ACC112 (cell line): ENCODE measurements at regions not wholly inside any gene's neighbourhood (a gene's known extent, or its start where the extent isn't known, plus 50 kb on each side); places are given as distances from the start of the nearest gene placed in this dataset.
A peak's percentile ranks its signal among the peaks of the same experiment; 100 is the strongest.

Source experiments
- H2AFZ ChIP-seq: fragments of 200-600 bp; sonication (generic); one replicate; pipeline ENCODE4 v1.6.0; 2017; ENCODE audit warnings: antibody characterized with exemption, low read length; ENCODE audit not compliant: unreplicated experiment
- H3K27ac ChIP-seq: fragments of 200-600 bp; sonication (generic); 2 replicates; pipeline ENCODE4 v1.5.1; 2014; ENCODE audit warnings: low read depth, mild to moderate bottlenecking, antibody characterized with exemption, low read length, moderate library complexity
- H3K27me3 ChIP-seq: fragments of 200-600 bp; sonication (generic); 2 replicates; pipeline ENCODE4 v1.6.1; 2014; ENCODE audit warnings: mild to moderate bottlenecking, antibody characterized with exemption, low read length, moderate library complexity, mixed read lengths; ENCODE audit not compliant: insufficient read depth
- H3K36me3 ChIP-seq: fragments of 200-600 bp; sonication (generic); 2 replicates; pipeline ENCODE4 v1.6.1; 2016; ENCODE audit warnings: mild to moderate bottlenecking, antibody characterized with exemption, low read length, moderate library complexity, mixed read lengths; ENCODE audit not compliant: insufficient read depth
- H3K4me1 ChIP-seq: fragments of 200-600 bp; sonication (generic); one replicate; pipeline ENCODE4 v1.6.1; 2016; ENCODE audit warnings: low read length, mixed read lengths; ENCODE audit not compliant: insufficient read depth, unreplicated experiment, control insufficient read depth
- H3K4me3 ChIP-seq: fragments of 200-600 bp; sonication (generic); 2 replicates; pipeline ENCODE4 v1.5.1; 2014; ENCODE audit warnings: mild to moderate bottlenecking, low read depth, low read length
- H3K79me2 ChIP-seq: fragments of 200-600 bp; sonication (generic); one replicate; pipeline ENCODE4 v1.6.0; 2016; ENCODE audit warnings: low read length; ENCODE audit not compliant: control insufficient read depth, unreplicated experiment, insufficient read depth

GRCh38 chr13:106118050-106118449 lies 417.4 kb downstream of the EFNB2 start:
- Histone ChIP-seq H3K4me3 (no peak overlapping the region), H3K36me3 (no peaks in the 10 kb centered on the region), H2AFZ (no peak overlapping the region), H3K79me2 (no peaks in the 10 kb centered on the region), H3K27me3 (no peaks in the 10 kb centered on the region), H3K27ac (no peak overlapping the region), H3K4me1 (peaks cover 7% of the 10 kb centered on the region)

GRCh38 chr13:106117640-106118039 lies 417.8 kb downstream of the EFNB2 start:
- H3K27ac ChIP-seq = no peak overlapping the region
- H3K4me1 ChIP-seq = peaks cover 7% of the 10 kb centered on the region
- H3K27me3 ChIP-seq = no peaks in the 10 kb centered on the region
- H2AFZ ChIP-seq = no peak overlapping the region
- H3K36me3 ChIP-seq = no peaks in the 10 kb centered on the region
- no peaks in the 10 kb centered on the region for H3K79me2 ChIP-seq
- no peak overlapping the region for H3K4me3 ChIP-seq

- Histone ChIP-seq H3K79me2 (no peaks in the 10 kb centered on the region), H3K4me1 (peaks cover 7% of the 10 kb centered on the region), H3K27me3 (no peaks in the 10 kb centered on the region), H3K27ac (no peak overlapping the region), H3K4me3 (no peak overlapping the region), H2AFZ (no peak overlapping the region), H3K36me3 (no peaks in the 10 kb centered on the region)
These were observed 418.4 kb downstream of the EFNB2 start for GRCh38 chr13:106117035-106117434.

GRCh38 chr13:106115081-106115480 lies 420.4 kb downstream of the EFNB2 start:
- Histone ChIP-seq H3K79me2 (no peaks in the 10 kb centered on the region), H3K4me3 (no peak overlapping the region), H2AFZ (no peak overlapping the region), H3K4me1 (peaks cover 3% of the 10 kb centered on the region), H3K27ac (no peak overlapping the region), H3K36me3 (no peaks in the 10 kb centered on the region), H3K27me3 (no peaks in the 10 kb centered on the region)

- H3K79me2 ChIP-seq = no peaks in the 10 kb centered on the region
- H3K36me3 ChIP-seq = no peaks in the 10 kb centered on the region
- H2AFZ ChIP-seq = no peak overlapping the region
- H3K4me3 ChIP-seq = no peak overlapping the region
- H3K27me3 ChIP-seq = no peaks in the 10 kb centered on the region
- peaks cover 3% of the 10 kb centered on the region for H3K4me1 ChIP-seq
- H3K27ac ChIP-seq = no peak overlapping the region
These were observed 421.7 kb downstream of the EFNB2 start for GRCh38 chr13:106113796-106114195.

GRCh38 chr13:106112191-106112590 lies 423.3 kb downstream of the EFNB2 start:
- H3K27me3 ChIP-seq = no peaks in the 10 kb centered on the region

GRCh38 chr13:106110241-106110855 lies 425.1 kb downstream of the EFNB2 start:
- no peaks in the 10 kb centered on the region for H3K27me3 ChIP-seq
- no peaks in the 10 kb centered on the region for H3K36me3 ChIP-seq
- no peak overlapping the region for H3K27ac ChIP-seq
- no peak overlapping the region for H2AFZ ChIP-seq
- H3K4me3 ChIP-seq = no peak overlapping the region
- peaks cover 2% of the 10 kb centered on the region for H3K4me1 ChIP-seq
- H3K79me2 ChIP-seq = no peaks in the 10 kb centered on the region

More at GRCh38 chr13:106112191-106112590, 423.3 kb downstream of the EFNB2 start:
- Histone ChIP-seq H3K27ac (no peak overlapping the region), H2AFZ (no peak overlapping the region), H3K79me2 (no peaks in the 10 kb centered on the region), H3K4me3 (no peak overlapping the region), H3K4me1 (no peaks in the 10 kb centered on the region), H3K36me3 (no peaks in the 10 kb centered on the region)

GRCh38 chr13:106109391-106109791 lies 426.1 kb downstream of the EFNB2 start:
- no peak overlapping the region for H2AFZ ChIP-seq
- no peak overlapping the region for H3K27ac ChIP-seq

GRCh38 chr13:106108346-106108745 lies 427.1 kb downstream of the EFNB2 start:
- no peaks in the 10 kb centered on the region for H3K36me3 ChIP-seq

More at GRCh38 chr13:106109391-106109791, 426.1 kb downstream of the EFNB2 start:
- H3K36me3 ChIP-seq = no peaks in the 10 kb centered on the region
- no peaks in the 10 kb centered on the region for H3K79me2 ChIP-seq
- H3K27me3 ChIP-seq = no peaks in the 10 kb centered on the region
- peaks cover 11% of the 10 kb centered on the region for H3K4me1 ChIP-seq
- no peak overlapping the region for H3K4me3 ChIP-seq

GRCh38 chr13:106107061-106107460 lies 428.4 kb downstream of the EFNB2 start:
- Histone ChIP-seq H3K27me3 (no peaks in the 10 kb centered on the region), H3K4me3 (no peak overlapping the region), H3K27ac (no peak overlapping the region), H3K4me1 (peaks cover 23% of the 10 kb centered on the region), H3K36me3 (no peaks in the 10 kb centered on the region), H2AFZ (no peak overlapping the region), H3K79me2 (no peaks in the 10 kb centered on the region)

More at GRCh38 chr13:106108346-106108745, 427.1 kb downstream of the EFNB2 start:
- H3K4me1 ChIP-seq = peaks cover 20% of the 10 kb centered on the region
- no peak overlapping the region for H3K4me3 ChIP-seq
- no peak overlapping the region for H2AFZ ChIP-seq
- no peaks in the 10 kb centered on the region for H3K79me2 ChIP-seq
- H3K27ac ChIP-seq = no peak overlapping the region
- no peaks in the 10 kb centered on the region for H3K27me3 ChIP-seq

- no peak overlapping the region for H3K4me3 ChIP-seq
- H3K27me3 ChIP-seq = no peaks in the 10 kb centered on the region
- H3K4me1 ChIP-seq = peaks cover 23% of the 10 kb centered on the region
- no peaks in the 10 kb centered on the region for H3K79me2 ChIP-seq
- no peak overlapping the region for H2AFZ ChIP-seq
- no peaks in the 10 kb centered on the region for H3K36me3 ChIP-seq
- 0 out of 2 replicates have a peak overlapping the region, but pooled peaks have one; percentile 55 for H3K27ac ChIP-seq
These were observed 430.3 kb downstream of the EFNB2 start for GRCh38 chr13:106105153-106105552.
